Endodermal cell (in vitro differentiated cells): ENCODE measurements at regions not wholly inside any gene's neighbourhood (a gene's known extent, or its start where the extent isn't known, plus 50 kb on each side); places are given as distances from the start of the nearest gene placed in this dataset.

Source experiments
- DNase-seq: peaks from one replicate; pipeline ENCODE4 v3.0.0-alpha.2; 2017
- H3K27ac ChIP-seq: 2 replicates; pipeline ENCODE4 v1.5.1; 2013; ENCODE audit warnings: mild to moderate bottlenecking, low read depth, low read length, moderate library complexity
- H3K27me3 ChIP-seq: 2 replicates; pipeline ENCODE4 v1.6.1; 2013; ENCODE audit warnings: mild to moderate bottlenecking, low read length, moderate library complexity; ENCODE audit not compliant: insufficient read depth, control insufficient read depth, poor library complexity, severe bottlenecking
- H3K36me3 ChIP-seq: 2 replicates; pipeline ENCODE4 v1.7.0; 2013; ENCODE audit warnings: mild to moderate bottlenecking, low read length, moderate library complexity; ENCODE audit not compliant: control insufficient read depth, insufficient read depth
- H3K4me1 ChIP-seq: one replicate; pipeline ENCODE4 v1.7.0; 2013; ENCODE audit warnings: low read length; ENCODE audit not compliant: control insufficient read depth, insufficient read depth
- H3K4me3 ChIP-seq: 2 replicates; pipeline ENCODE4 v1.5.1; 2013; ENCODE audit warnings: mild to moderate bottlenecking, low read length, moderate library complexity
- H3K9ac ChIP-seq: 2 replicates; pipeline ENCODE4 v1.6.1; 2013; ENCODE audit warnings: mild to moderate bottlenecking, low read length, moderate library complexity; ENCODE audit not compliant: poor library complexity, severe bottlenecking; ENCODE audit errors: extremely low read depth
- H3K9me3 ChIP-seq: 2 replicates; pipeline ENCODE4 v1.6.1; 2013; ENCODE audit warnings: mild to moderate bottlenecking, low read length, moderate library complexity; ENCODE audit not compliant: control insufficient read depth
- H3K27ac Mint-ChIP-seq: 2 replicates; pipeline ENCODE4 v1.8.0; 2020; ENCODE audit warnings: mixed read lengths
- H3K27me3 Mint-ChIP-seq: 2 replicates; pipeline ENCODE4 v1.8.0; 2021; ENCODE audit warnings: mild to moderate bottlenecking, mixed read lengths; ENCODE audit not compliant: insufficient read depth
- H3K36me3 Mint-ChIP-seq: 2 replicates; pipeline ENCODE4 v1.8.0; 2020; ENCODE audit warnings: low read depth, mixed read lengths
- H3K4me1 Mint-ChIP-seq: 2 replicates; pipeline ENCODE4 v1.8.0; 2020; ENCODE audit warnings: mixed read lengths
- H3K4me3 Mint-ChIP-seq: 2 replicates; pipeline ENCODE4 v1.8.0; 2020; ENCODE audit warnings: mild to moderate bottlenecking, moderate library complexity, mixed read lengths
- H3K9me3 Mint-ChIP-seq: 2 replicates; pipeline ENCODE4 v1.8.0; 2020; ENCODE audit warnings: mild to moderate bottlenecking, mixed read lengths
- CTCF ChIP-seq: fragments of 200-600 bp; sonication (generic); conservative IDR thresholded peaks from 2 replicates; pipeline ENCODE4 v1.5.0; 2021; ENCODE audit warnings: antibody characterized with exemption, mild to moderate bottlenecking
- WGBS, 2 experiments: methylation state at CpG; one replicate each; pipeline versions ENCODE4 v1.1.5 to v1.1.7; 2013; ENCODE audit warnings: missing lambda C conversion rate in 2 of 2, mixed read lengths in 1 of 2; ENCODE audit not compliant: insufficient coverage in 1 of 2, insufficient read length in 1 of 2; 5-methylcytosine and 5-hydroxymethylcytosine counted together

GRCh38 chr5:103364074-103364473 is 105.5 kb downstream of the MACIR start:
- DNase-seq = no peak
- no peak overlapping the region for H3K27ac Mint-ChIP-seq
- 90 to 95% methylated on average over 2 of the region's 2 CpGs for WGBS, 2 experiments
- Histone ChIP-seq H3K4me1 (peaks cover 5% of the 10 kb centered on the region), H3K36me3 (no peaks in the 10 kb centered on the region), H3K27me3 (no peaks in the 10 kb centered on the region), H3K9ac (no peak overlapping the region), H3K9me3 (no peaks in the 10 kb centered on the region), H3K27ac (no peak overlapping the region), H3K4me3 (no peak overlapping the region)
- H3K4me3 Mint-ChIP-seq = no peak overlapping the region
- H3K4me1 Mint-ChIP-seq = peaks cover 16% of the 10 kb centered on the region
- H3K36me3 Mint-ChIP-seq = no peaks in the 10 kb centered on the region
- no peak for TF ChIP-seq CTCF
- H3K27me3 Mint-ChIP-seq = no peaks in the 10 kb centered on the region
- H3K9me3 Mint-ChIP-seq = no peaks in the 10 kb centered on the region

GRCh38 chr5:103362211-103362610 is 103.6 kb downstream of the MACIR start:
- no peak for TF ChIP-seq CTCF
- Histone ChIP-seq H3K27ac (no peak overlapping the region), H3K27me3 (no peaks in the 10 kb centered on the region), H3K9ac (no peak overlapping the region), H3K9me3 (no peaks in the 10 kb centered on the region), H3K4me3 (no peak overlapping the region), H3K4me1 (peaks cover 4% of the 10 kb centered on the region), H3K36me3 (no peaks in the 10 kb centered on the region)
- DNase-seq = no peak
- WGBS, 2 experiments = 90% methylated on average over 3 of the region's 3 CpGs; no CpG with 5 or more reads in 1 of the 2 experiments
- H3K9me3 Mint-ChIP-seq = no peaks in the 10 kb centered on the region
- peaks cover 3% of the 10 kb centered on the region for H3K4me1 Mint-ChIP-seq
- no peak overlapping the region for H3K4me3 Mint-ChIP-seq
- no peaks in the 10 kb centered on the region for H3K27me3 Mint-ChIP-seq
- H3K36me3 Mint-ChIP-seq = no peaks in the 10 kb centered on the region
- no peak overlapping the region for H3K27ac Mint-ChIP-seq

DNA sequence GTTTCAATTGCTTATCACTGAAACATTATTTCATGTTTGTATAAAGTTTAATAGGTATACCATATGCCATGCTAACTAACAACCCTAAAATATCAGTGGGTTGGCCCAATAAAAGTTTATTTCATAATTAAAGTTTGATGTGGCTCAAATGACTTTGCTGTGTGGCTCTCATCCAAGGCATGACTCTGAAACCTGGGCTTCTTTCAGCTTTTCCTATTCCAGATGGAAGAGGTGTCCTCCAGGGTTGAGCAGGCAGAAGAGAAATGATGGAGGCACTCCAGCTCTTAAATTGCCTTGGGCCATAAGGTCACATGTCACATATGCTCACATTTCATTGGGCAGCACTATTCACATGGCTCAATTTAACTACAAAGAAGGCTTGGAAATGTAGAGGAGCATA is 101.9 kb downstream of the MACIR start:
- H3K9me3 Mint-ChIP-seq = no peaks in the 10 kb centered on the region
- Histone ChIP-seq H3K9me3 (no peaks in the 10 kb centered on the region), H3K36me3 (no peaks in the 10 kb centered on the region), H3K4me1 (no peaks in the 10 kb centered on the region), H3K9ac (no peak overlapping the region), H3K27ac (no peak overlapping the region), H3K4me3 (no peak overlapping the region), H3K27me3 (no peaks in the 10 kb centered on the region)
- no peak for DNase-seq
- no peak for TF ChIP-seq CTCF
- peaks cover 10% of the 10 kb centered on the region for H3K4me1 Mint-ChIP-seq
- no peaks in the 10 kb centered on the region for H3K36me3 Mint-ChIP-seq
- H3K4me3 Mint-ChIP-seq = no peak overlapping the region
- no peaks in the 10 kb centered on the region for H3K27me3 Mint-ChIP-seq
- H3K27ac Mint-ChIP-seq = no peak overlapping the region
